ENCODE measurements at regions not wholly inside any gene's neighbourhood (a gene's known extent, or its start where the extent isn't known, plus 50 kb on each side); places are given as distances from the start of the nearest gene placed in this dataset.

DNA sequence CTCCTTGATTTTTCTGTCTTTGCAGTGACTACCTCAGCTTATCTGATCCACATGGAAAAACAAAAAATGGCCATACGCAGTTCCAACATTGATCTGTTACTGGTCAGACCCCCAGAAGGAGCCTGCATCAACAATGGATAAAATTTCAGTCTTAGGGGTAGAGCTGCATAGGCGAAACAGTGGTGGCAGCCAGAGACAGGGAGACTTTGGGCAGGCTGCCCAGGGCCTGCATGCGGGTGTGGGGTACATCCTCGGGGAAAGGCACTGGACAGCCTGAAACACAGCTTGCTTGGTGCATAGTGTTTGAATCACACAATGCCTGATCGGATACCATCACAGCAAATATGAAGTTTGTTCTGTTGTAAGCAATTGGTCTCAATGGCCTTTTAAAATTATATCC is 847.8 kb downstream of the QKI start:
- TF ChIP-seq, protein P1, sequence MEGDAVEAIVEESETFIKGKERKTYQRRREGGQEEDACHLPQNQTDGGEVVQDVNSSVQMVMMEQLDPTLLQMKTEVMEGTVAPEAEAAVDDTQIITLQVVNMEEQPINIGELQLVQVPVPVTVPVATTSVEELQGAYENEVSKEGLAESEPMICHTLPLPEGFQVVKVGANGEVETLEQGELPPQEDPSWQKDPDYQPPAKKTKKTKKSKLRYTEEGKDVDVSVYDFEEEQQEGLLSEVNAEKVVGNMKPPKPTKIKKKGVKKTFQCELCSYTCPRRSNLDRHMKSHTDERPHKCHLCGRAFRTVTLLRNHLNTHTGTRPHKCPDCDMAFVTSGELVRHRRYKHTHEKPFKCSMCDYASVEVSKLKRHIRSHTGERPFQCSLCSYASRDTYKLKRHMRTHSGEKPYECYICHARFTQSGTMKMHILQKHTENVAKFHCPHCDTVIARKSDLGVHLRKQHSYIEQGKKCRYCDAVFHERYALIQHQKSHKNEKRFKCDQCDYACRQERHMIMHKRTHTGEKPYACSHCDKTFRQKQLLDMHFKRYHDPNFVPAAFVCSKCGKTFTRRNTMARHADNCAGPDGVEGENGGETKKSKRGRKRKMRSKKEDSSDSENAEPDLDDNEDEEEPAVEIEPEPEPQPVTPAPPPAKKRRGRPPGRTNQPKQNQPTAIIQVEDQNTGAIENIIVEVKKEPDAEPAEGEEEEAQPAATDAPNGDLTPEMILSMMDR (conservative IDR thresholded peaks at IDR 0.05), result no peak
- H3K27ac ChIP-seq, result no peak overlapping the region

DNA sequence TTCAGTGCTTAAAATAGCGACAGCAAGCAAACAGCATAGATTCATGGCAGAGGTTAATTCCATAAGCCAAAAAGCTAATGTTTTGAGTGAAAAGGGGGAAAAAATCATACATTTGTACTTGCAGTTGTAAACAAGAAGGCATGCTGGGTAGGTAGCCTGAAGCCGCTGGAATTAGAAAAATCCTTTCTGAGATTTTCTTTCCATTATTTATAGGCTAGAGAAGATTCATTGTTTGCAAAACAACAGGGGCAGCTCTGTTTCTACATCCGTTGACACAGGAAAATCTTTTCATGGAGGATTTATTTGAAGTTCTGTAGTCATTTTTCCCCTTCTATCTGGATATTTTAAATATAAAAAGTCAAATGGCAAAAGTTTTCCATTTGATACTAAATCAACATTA is 843.9 kb downstream of the QKI start:
- no peak overlapping the region for H3K27ac ChIP-seq
- TF ChIP-seq, protein P1 (conservative IDR thresholded peaks at IDR 0.05), result no peak

DNA sequence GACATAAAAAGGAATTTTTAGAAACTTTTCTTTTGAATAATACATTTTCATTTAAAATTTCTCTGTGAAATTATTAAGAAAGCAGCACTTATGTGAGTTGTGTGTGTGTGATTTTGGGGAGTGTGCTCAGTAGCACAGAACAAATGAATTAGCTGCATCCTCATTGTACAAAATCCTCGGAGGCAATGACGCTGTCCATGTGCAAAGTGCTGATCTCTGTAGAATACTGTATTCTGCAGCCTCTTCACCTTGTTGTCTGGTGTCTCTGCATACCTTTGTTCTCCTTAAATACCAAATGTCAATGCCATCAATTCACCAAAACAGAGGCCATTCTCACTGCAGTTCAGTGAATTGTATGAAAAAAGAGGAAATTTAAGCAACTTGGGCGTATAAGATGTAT is 838.4 kb downstream of the QKI start:
- no peak overlapping the region for H3K27ac ChIP-seq
- TF ChIP-seq, protein P1 (conservative IDR thresholded peaks at IDR 0.05), result no peak

DNA sequence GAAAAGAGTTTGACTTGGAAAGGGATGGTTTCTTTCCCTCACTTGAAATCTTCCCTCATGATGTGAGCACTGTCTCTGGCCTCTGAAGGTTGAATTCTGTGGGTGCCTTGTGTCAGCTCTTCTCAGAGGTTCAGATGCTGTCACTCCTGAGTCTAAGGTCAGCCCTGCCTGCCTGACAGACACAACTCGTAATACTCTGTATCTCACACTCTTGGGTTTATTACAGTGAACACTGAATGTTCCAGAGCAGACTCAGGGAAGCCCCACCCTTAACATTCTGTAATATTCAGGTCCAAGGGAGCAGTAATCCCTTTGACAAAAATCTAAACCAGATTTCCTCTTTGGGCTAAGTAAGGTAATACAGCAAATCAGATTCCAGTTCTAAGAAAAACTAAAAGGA is 837.8 kb downstream of the QKI start:
- TF ChIP-seq, protein P1 (conservative IDR thresholded peaks at IDR 0.05), result no peak
- no peak overlapping the region for H3K27ac ChIP-seq

DNA sequence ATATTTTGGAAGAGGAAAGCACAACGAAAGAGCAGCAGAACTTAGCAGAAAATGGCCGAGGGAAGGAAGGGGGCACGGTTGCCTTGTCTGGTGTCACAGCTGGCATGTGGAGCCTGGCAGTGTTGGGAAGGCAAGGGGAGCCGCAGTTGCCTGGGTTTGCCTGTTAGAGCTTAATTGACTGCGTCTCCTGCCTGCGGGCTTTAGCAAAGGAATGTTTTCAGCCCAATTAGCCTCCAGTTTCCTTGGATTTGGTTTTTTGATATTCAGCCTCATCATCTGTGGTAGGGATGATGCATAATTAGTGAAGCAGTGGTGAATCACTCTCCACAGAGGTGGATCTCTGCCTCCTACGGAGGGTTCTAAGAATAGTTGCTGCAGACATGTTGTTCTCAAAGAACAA is 832.6 kb downstream of the QKI start:
- TF ChIP-seq, protein P1 (conservative IDR thresholded peaks at IDR 0.05), result no peak
- no peak overlapping the region for H3K27ac ChIP-seq

DNA sequence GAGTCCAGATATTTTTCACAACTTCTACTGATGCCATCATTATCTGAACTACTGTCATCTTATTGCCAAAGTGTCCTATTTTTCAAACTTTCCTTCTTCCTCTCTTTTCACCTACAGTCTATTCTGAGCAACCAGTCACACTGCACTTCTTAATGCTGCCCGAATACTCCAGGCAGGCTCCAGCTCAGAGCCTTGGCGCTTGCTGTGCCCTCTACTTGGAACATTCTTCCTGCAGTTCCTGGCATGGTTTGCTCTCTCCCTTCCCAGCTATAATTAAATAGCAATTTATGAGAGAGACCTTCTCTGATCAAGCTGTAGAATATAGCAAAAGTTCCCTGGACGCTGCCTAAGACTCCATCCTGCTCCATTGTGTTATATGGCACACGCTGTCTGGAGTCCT is 831.6 kb downstream of the QKI start:
- TF ChIP-seq, protein P1 (conservative IDR thresholded peaks at IDR 0.05), result no peak
- H3K27ac ChIP-seq, result no peak overlapping the region

DNA sequence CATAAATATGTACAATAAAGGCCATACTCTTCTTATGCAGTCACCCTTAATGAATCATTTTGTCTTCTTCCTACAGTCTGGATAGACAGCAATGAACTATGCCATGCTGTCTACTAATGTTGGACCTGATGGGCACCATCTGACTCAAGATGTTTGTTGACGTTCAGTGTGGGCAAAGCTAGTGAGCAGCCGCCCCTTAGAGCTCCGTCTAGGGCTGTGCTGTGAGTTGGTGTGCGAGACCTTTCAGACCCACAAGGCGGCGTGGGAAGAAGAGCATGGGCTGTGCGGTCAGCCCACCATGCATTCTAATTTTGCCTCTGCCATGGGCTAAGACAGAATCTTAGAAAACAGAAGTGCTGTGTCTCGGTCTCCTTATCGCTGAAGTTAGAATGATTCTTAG is 829.4 kb downstream of the QKI start:
- TF ChIP-seq, protein P1 (conservative IDR thresholded peaks at IDR 0.05), result no peak

More for the DNA sequence above, 829.4 kb downstream of the QKI start:
- no peak overlapping the region for H3K27ac ChIP-seq
